Fibroblast of gingiva (primary cell): ENCODE measurements at regions not wholly inside any gene's neighbourhood (a gene's known extent, or its start where the extent isn't known, plus 50 kb on each side); places are given as distances from the start of the nearest gene placed in this dataset.
A peak's percentile ranks its signal among the peaks of the same experiment; 100 is the strongest.

Experiments
- DNase-seq: peaks from one replicate; pipeline ENCODE4 v3.0.0-alpha.2; 2011; ENCODE audit warnings: low read depth

DNA sequence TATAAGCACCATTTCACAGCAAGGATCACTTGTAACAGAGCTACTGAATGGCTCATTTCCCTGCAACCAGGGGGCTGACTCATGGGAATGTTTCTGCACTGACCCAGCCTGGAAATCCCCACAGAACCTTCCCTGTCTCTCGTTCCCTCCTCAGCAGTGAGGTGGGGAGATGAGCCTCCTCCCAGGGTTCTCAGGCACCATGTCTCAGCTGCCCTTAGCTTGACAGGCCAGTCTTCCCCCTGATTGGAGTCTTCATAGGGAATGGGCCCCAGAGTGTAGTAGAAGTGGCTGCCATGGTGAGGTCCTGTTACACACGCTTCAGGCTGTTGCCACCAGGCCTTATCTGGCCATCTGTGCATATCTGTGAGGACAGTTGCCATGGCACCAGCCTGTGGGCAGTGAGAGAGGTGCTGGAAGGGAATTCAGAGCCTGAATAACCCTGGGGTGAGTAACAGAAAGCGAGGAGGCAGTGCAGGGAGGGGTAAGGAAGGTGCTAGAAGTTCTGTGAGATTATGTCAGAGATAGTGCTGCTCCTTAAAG, 324.4 kb downstream of the ENC1 start:
- DNase-seq = peak; percentile 66

DNA sequence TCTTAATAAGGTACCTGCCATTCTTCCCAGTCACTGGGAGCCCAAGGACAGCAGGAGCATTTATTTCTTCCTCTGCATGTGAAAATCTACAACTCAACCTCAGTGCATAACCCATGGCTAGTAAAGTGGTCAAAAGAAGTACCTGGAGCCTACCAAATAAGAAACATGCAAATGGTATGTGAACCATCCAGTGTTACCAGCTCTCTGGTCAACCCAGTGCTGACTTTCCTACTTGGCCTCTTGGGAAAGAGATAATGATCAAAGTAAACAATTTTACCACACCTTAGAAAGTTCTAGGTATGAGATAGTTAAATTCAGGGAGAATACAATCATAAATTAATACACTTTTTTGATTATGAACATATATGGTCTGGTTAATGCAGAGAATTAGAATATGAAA, 325.6 kb downstream of the ENC1 start:
- DNase-seq = no peak

DNA sequence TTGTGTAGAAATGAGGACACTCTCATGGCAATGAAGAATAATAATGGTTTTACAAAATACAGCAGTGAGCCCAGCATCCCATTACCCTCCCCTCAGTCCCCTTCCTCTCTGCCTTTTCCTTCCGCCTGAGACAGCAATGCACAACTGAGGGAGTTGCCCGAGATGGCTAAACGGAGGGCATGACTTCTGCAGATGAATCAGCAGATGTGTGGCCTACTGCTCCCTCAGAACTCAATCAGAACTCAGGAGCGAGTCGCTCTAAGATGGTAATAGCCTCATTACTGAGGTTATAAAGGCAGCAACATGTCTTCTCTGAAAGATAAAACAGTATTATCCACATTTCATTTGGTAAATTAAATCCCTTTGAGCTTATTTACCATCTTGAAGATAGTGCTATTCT, 326.6 kb downstream of the ENC1 start:
- no peak for DNase-seq

DNA sequence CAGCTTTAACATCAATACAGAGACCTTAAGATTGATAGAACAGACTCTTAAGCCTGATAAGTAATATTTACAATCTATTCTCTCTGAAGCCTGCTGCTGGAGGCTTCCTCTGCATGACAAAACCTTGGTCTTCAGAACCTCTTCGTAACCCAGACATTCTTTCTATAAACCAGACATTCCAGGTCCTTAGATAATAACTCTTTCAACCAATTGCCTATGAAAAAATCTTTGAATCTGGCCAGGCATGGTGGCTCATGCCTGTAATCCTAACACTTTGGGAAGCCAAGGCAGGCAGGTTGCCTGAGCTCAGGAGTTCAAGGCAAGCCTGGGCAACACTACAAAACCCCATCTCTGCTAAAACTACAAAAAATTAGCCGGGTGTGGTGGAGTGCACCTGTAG, 327.8 kb downstream of the ENC1 start:
- no peak for DNase-seq

DNA sequence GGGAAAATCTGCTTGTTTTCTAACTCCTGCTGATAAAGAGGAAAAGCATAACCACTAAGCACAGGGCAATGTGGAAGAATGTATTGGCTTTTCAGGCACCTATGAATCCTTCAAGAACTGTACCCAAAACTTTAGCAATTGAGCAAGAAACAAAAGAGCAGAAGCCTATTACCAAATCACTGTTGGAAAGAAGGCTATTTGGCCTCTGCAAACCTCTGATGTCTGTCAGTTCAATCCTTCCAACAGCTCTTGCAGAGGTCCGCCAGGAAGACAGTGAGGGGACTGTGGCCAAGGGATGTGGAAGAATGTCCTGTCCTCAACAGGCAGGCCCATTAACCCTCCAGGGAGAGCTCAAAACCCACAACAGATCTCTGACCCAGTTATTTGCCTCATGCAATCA, 328.6 kb downstream of the ENC1 start:
- peak; percentile 43 for DNase-seq

DNA sequence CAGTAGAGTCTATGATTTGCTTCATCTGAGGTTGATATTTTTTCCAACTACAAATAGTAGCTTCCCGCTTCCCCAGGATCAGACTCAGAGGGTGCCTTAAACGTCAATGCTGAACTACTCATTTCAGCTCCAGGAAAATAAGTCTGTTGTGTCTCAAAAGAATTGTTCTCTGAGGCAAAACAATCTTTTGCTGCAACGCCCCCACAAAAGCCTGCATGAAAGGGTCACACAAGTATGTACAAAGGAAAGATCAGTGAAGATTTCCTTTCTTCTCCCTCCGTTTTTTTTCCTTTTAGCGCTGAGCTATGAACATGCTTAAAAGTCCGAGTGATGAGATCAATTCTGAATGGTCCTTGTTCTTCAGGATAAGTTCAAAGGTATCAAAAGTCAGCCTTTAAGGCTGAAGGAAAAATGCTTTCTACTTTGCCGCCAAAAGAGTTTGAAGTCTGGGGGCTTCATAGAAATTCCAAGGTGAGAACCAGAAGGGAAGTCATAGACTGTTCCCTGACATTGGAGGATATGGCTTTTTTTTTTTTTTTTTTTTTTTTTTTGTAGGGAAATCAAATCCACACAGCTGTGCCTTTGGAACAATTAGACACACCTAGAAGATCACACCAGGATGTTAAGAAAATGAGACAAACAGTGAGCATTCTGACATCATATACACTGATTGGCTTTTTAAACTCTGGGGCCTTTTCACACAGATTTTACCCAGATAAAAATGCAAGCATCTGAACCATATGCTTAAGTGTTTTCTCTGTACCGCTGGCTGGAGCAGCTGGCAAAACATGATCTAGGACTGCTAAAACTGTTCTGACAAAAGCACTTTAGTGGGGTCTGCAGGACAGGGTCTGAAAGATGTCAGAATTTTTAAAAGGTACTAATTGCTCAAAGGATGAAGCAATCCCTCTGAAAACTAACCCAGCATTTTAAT, 329.3 kb downstream of the ENC1 start:
- DNase-seq = no peak

DNA sequence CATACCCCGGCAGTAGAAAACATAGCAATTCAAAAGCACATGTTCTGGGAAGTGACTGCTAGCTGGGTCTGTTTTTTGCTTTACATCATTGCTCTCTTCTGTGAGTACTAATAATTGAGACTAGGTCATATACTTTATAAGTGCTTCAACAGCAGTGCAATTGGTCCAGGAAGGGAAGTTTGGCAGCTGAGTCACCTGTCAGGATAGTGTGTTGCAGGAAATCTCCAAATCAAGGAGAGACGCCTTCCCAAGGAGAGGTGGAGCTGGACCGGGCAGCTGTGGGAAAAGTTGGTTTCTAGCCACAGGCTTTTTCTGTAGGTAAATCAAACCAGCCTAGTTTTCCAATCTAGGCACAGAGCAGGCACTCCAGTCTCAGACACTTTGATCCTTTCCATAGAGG, 330.1 kb downstream of the ENC1 start:
- no peak for DNase-seq

DNA sequence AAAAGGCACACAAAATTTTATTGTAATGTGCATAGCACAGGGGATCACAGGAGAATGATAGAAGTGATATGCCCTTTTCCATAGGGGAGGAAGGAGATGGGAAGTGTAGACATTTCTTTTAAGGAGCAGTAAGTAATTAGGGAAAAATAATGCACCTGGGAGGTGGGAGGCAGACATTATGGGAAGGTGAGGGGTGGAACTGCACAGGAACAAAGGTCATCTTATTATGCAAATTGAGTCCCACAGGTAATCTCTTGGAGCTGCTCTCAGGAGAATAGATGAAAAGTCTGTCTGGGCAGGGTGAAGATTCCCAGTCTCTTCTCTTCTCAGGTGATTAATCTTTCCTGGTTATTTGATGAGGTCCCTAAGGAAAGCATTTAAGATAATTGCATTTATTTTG, 331.5 kb downstream of the ENC1 start:
- DNase-seq = no peak

DNA sequence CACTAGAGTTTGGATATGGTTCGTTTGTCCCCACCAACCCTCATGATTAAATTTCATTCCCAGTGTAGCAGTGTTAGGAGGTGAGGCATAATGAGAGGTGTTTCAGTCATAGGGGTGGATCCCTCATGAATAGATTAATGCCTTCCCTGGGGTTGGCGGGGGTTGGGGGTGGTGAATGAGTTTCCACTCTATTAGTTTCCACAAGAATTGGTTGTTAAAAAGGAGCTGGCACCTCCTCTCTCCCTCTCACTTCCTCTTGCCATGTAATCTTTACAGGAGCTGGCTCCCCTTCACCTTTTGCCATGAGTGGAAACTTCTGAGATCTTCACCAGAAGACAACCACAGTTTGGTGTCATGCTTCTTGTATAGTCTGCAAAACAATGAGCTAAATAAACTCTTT, 333.7 kb downstream of the ENC1 start:
- DNase-seq = no peak

DNA sequence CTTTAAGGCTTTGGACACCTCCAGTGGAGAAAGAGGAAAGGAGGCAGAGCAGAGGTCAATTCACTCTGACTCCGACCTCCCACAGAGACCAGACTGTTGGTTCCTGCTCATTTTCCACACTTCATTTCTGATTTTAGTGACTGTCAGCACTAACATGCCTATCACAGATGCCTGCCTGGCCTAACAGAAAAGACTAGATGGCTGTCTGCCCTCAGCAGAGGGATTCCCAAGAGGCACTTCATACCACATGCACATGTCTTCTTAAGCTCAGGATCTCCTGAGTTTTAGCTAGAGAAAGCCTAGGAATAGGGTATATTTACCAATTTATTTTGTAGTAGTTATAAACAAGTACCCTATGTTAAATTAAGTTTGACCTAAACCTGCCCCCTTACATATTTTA, 336.0 kb downstream of the ENC1 start:
- DNase-seq = no peak

DNA sequence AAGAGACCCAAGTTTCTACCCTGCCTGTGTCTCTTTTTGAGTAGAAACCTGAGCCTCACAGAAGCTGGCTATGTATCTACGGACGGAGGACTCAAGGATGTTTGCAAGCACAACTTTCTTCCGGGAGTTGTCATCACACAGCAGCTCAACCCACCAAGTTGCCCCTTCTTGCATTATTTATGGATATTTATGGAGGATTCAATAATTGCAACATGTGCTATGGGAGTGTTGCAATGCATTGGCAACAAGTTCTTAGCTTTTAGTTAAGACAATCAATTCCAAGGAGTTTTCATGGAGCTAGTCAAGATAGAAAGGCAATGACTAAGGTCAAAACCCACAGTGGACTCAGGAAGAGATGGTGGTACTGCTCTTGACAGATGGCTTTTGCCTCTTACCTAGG, 336.9 kb downstream of the ENC1 start:
- DNase-seq = peak; percentile 41

DNA sequence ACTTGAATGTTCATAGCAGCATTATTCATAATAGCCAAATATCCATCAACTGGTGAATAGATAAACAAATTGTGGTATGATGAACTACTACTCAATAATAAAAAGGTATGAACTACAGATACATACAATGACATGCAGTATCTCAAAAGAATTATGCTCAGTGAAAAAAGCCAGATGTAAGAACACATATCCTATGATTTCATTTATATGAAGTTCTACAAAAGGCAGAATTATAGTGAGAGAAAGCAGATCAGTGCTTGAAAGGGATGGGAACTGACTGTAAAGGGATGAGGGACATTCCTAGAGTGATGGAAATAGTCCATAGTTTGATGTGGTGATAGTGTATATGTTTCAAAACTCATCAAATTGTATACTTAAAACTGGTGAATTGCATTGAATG, 339.0 kb downstream of the ENC1 start:
- no peak for DNase-seq

DNA sequence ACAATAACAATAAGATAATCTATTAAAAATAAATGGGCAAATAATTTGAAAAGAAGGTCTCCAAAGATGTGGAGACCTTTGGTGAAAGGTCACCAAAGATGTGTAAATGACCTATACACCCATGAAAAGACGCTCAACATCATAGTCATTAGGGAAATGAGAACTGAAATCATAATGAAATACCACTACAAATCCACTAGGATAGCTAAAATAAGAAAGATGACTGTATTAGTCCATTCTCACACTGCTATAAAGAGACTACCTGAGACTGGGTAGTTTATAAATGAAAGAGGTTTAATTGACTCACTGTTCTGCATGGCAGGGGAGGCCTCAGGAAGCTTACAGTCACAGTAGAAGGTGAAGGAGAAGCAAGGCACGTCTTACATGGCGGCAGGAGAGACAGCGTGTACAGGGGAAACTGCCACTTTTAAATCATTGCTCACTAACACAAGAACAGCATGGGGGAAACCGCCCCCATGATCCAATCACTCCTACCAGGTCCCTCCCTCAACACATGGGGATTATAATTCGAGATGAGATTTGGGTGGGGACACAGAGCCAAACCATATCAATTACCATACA, 339.6 kb downstream of the ENC1 start:
- DNase-seq = no peak

DNA sequence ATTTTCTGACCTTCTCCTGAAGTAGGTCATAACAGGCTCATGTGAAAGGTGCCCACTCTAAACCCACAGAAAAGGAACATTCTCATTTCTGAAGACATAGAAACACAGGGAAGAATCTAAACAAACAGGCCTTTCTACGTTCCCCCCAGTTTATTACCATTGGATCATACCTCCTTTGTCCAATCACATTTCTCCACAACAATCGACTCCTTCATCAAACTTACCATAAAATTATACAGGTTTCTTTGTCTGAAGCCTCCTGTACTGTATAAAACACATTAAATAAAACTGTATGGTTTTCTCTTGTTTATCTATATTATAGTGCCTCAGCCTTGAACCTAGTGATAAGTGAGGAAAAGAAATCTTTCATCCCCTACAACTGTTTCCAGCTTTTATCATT, 340.7 kb downstream of the ENC1 start:
- DNase-seq = no peak

DNA sequence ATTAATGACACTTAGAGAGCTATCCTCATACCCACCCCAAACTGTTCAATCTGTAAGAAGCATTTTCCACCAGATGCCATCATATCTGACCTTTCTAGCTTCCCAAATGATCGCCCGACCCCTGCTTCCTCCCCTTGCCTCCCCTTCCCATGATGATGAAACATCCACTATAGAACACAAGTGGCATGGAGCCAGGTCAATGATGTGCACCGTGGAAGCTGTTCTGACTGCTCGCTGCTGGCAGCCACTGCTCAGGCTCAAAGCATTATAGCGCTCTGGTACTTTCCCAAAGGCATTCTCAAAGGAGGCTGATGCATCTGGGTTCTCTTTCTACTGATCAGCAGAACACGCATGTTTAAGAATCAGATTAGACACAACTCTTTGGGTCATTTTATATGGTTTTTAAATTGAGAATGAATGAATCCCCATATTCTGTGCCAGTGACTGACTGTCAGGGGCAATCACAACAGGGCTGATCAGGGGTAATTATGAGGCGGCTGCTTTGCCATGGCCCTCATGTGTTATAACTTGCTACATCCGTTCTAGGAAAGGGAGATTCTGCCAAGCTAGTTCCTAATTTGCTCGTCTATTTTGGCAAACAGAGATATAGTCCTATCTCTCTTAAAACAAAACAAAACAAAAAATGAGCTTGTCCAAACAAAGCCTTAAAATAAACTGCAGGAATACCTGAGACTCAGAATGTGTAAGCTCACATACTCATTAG, 343.7 kb downstream of the ENC1 start:
- no peak for DNase-seq

DNA sequence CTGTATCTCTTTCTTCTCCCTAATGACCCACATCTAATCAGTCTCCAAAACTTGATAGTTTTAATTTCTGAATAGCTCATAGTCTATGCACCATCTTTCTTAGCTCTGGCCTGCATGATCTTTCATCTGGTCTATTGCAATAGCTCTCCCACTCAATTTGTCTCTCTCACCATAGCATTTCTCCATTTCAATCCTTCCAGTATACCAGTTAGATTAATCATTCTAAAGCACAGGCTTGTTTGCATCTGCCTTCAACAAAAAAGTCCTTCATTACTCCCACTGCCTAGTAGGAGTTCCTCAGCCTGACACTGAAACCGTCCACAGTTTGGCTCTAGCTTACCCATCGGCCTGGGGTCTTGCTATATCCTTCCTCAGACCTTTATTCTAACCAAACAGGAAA, 344.9 kb downstream of the ENC1 start:
- no peak for DNase-seq

DNA sequence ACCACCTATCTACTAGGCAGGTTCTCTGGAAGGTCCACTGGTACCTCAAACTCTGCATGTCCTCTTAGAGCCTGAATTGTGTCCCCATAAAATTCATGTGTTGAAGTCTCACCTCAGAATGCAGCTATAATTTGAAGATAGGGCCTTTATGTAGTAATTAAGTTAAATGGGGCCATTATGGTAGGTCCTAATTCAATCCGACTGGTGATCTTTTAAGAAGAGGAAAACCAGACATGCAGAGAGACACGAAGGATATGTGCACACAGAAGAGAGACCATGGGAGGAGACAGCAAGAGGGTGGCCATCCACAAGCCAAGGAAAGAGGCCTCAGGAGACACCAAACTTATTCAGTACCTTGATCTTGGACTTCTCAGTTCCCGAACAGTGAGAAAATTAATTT, 345.4 kb downstream of the ENC1 start:
- no peak for DNase-seq

DNA sequence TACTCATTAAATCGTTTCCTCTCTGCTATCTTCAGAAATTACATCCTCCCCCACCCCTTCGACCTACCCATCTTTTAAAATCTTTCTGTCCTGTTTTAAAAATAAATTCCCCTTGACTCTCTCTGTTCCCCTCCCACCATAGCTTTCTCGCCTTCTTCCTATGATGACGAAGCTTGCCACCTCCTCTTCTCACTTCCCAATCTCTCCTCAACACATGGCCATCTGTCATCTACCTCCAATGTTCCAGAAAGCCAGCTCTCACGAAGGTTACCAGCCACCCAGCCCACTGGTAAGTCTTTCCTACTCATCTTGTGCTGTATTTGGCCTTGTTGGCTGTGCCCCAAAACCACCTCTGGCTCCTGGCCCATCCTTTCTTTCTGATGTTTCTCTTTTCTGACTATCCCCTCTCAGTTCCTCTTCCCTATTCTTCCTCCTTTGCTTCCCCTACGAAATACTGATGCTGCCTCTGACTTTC, 346.3 kb downstream of the ENC1 start:
- DNase-seq = no peak

DNA sequence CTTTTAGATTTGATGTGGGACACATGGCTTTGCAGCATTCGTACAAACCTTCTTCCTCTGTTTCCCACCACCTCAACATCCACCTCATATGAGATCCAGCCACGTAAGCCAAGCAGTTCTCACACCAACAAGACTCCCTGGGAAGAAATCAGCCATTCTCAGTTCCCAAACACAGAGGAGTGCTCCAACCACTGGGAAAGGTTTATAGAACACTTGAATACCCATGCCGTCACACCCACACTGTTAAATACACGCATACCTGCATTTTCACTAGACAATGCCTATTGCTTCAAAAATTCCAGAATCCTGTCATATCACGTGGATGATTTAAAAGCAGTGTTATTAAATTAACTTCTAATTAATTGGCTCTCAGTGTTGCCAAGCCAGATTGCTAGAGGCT, 347.3 kb downstream of the ENC1 start:
- DNase-seq = no peak

DNA sequence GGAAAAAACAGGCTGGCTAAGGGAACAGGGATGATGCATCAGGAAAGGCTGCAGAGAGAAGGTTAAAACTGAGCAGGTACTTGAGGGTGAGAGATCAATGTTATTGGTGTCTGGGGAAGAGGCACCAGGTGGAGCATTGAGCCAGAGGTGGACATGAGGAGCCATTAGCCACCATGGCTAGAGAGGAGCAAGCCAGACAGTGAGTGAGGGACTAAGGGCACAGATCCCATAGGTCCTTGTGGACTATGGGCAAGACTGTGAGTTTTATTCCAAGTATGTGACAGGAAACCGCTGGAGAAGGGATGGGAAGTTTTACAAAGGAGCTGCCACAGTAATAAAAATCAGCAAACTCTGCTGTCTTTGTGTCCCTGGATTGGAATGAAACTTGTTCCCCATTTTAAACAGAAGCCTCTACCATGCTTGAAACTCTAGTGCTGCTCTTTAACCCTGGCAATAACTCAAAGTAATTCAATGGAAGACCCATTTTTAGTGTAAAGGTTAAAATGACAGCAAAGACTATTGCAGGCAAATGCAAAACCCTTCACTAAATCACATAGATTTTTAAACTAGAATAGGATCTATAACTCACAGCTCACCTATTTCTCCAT, 349.8 kb downstream of the ENC1 start:
- DNase-seq = no peak

DNA sequence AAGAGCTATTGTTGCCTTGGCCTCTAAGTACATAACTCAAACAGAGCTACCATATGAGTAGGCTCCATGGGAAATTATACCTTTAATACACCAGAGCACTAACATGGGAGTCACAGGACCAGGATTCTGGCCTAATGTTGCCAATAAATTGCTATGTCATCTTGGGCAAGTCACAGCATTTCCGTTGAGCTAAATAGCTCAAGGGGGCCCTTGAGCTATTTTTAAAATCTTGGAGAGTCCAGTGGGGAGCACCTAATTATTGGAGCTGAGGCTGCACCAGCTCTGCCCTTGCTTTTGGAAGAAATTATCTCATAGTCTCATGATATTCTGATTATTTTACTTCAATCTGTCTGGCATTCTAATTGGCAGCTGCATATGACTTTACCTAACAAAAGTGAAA, 350.8 kb downstream of the ENC1 start:
- DNase-seq = no peak

DNA sequence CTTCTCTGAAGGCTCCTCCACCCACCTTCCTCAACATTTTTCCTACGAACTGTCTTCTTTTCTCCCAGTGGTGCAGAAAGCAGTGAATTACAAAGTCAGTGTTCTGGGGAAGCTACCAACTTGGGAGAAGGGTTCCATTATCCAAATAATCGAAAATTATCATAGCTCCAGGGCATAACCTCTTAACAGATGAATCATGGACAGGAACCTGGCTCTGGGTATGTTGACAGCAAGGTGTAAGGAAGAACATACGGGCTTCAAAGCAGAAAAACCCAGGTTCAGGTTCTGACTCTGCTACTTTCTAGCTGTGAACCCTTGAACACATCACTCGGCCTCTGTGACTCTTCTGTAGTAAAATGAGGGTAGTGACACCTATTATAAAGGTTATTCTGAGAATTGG, 351.3 kb downstream of the ENC1 start:
- no peak for DNase-seq
